Stimulated activated CD4-positive, alpha-beta T cell treated with anti-CD3 and anti-CD28 coated beads, TNF-alpha, amount 100 ng/mL, for 1 hour (primary cell): ENCODE measurements at regions not wholly inside any gene's neighbourhood (a gene's known extent, or its start where the extent isn't known, plus 50 kb on each side); places are given as distances from the start of the nearest gene placed in this dataset.
"Not testable (repeated sequence)": the region's sequence is repeated elsewhere in the genome, so short reads cannot be mapped to it uniquely, and the experiment has no call there.

Source experiments
- DNase-seq, 3 donors: peaks; one replicate each; pipeline ENCODE4 v3.0.0-alpha.2; 2020; ENCODE audit warnings: low read depth in 3 of 3, low spot score in 1 of 3

DNA sequence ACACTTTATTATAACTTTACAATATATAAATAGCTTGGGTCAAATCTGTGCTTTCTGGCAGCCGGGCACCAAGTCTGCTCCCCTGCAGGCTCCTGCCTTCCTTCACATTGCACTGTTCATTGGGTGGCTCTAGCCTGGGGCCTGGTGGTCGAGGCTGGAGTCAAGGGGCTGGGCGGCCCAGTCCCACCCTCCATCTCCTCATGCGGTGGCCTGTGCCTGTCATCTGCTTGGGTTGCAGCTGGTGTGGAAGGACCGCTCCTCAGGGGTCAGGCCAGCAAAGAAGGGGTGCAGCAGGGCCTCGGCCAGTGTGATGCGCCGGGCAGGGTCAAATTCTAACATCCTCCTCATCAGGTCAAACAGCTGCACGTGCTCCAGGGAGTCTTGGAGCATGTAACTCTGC is 106.7 kb upstream of the SLC24A2 start:
- DNase-seq: not testable (repeated sequence)

DNA sequence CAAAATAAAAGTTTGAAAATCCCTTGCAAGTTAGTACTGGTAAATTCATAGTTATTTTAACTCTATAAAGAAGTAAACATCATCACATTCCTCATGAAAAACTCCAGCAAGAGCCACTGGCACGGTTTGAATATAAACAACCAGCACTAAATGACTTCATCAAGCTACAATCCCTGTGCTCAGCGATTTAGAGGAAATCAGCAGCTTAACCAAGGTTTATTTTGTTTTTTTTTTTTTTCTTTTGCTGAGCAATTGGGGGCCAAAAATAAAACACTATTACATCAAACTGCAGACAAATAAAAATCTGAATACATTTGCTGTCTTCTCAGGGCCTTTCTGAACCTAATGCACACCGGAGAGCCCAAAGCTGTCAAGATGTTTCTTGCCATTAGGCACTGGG is 106.2 kb upstream of the SLC24A2 start:
- no peak for DNase-seq

DNA sequence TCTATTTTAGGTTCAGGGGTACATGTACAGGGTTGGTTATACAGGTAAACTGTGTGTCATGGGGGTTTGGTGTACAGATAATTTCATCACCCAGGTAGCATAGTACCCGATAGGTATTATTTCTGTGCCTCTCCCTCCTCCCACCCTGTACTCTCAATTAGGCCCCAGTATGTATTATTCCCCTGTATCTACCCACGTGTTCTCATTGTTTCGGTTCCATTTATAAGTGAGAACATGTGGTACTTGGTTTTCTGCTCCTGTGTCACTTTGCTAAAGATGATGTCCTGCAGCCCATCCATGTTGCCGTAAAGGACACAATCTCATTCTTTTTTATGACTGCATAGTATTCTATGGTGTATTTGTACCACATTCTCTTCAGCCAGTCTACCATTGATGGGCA is 96.8 kb upstream of the SLC24A2 start:
- DNase-seq: no peak

DNA sequence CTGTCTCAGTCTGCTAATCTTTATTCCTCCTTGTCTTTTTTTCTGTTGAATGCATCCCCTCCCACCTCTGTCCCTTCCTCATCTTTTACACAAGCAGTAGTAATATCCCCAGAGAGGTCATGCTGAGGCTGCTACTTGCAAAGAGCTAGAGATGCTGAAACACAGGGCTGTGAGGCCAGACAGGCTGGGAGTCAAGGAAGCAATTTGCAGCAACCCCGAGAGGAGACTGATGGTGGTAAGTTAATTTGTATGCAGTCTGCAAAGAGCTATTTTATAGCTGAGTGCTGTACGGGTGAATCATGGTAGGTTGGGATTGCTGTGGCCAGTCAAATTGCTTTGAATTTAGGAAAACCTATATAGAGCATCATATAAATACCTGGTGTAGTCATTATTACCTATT is 90.2 kb upstream of the SLC24A2 start:
- DNase-seq: no peak

DNA sequence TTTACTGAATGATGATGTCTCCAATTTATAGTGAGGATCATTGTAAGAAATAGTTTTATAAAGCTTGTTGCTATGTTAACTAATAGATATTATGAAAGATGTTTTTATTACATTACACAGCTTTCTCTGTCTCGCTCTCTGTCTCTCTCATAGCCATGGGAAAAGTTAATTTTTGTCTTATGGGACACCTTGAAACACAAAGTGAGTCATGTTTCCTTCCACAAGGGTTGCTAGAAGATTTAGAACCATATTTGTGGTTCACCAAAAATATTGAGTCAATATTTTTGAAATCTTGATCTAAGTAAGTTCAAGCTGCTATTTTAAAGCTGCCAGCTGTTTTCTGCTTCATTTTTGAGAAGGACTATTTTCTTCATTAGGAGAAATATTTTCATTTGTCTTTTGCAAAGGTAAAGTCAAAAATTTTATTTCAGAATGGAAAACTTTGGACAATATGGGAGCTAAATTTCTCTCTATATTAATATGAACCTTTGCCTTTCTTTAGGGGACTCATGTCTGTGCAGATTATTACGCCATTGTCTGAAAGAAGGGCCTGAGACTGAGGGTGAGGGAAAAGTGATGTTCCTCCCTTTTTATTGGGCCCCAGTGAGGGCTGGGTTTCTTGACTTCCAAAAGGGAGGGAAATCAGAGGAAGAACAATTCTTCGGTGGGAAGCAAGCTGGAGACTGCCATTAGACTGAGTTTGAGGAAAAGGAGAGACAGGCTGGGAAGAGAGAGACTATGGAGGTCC is 87.9 kb upstream of the SLC24A2 start:
- DNase-seq: no peak

DNA sequence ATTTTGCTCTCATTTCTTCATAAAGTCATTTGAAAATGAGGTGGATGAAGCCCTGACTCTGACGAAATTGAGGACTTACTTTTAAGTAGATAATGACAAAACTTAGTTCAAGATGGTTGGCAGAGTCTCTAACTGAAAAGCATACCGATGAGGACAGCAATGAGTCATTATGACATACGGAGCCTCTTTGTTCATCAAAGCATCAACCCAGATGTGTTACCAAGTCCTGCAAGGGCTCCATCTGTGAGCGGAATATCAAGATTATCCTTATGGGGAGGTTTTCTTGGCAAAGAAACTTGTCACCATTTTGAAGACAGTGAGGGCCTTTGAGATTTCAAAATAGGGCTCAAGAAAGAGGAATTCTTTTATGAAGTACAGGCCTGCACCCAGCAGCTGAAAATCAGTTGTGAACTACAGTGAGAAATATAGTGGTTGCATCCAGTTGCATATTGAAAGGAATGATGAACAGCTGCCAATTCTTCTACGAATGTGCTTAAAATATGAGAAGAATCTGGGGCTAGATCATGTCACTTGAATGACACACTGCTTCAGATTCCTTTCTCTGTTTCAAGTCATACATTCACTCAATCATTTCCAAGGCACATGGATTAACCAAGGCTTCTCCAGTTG is 86.6 kb upstream of the SLC24A2 start:
- DNase-seq: no peak

DNA sequence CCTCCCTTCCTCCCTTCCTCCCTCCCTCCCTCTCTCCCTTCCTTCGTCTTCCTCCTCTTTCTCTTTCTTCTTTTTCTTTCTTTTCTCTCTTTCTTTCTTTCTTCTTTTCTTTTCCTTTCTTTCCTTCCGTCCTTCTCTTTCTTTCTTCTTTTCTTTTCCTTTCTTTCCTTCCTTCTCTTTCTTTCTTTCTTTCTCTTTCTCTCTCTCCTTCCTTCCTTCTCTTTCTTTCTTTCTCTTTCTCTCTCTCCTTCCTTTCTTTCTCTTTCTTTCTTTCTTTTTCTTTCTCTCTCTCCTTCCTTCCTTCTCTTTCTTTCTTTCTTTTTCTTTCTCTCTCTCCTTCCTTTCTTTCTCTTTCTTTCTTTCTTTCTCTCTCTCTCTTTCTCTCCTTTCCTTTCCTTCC is 84.4 kb upstream of the SLC24A2 start:
- not testable (repeated sequence) for DNase-seq

DNA sequence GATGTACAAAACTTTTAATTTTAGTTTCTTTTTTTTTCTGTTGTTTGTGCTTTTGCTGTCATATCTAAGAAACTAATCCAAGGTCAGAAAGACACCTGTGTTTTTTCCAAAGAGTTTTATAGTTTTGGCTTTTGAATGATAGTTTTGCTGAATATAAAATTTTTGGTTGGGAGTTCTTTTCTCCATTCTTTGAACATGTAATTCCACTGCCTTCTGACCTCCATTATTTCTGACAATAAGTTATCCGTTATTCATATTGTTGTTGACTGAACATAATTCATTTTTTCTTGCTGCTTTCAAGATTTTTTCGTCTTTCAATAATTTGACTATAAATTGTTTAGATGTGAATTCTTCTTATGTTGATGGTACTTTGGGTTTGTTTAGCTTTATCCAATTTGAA is 82.2 kb upstream of the SLC24A2 start:
- no peak for DNase-seq

DNA sequence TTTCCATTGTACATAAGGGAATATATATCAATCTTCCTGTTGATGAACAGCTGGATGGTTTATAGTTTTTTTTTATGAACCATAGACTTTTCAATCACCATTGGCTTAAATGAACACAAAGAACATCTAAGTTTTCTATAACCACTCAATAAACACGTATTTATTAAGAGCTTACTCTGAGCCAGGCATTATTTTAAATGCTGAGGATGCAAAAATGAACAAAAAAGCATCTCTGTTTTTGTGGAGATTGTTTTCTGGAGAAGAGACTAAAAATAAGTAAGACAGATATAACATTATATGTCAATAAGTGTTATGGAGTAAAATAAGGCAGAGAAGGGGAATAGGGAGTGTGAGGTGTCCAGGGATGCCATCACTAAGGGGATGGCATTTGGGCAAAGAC is 52.1 kb upstream of the SLC24A2 start:
- DNase-seq: no peak
